NB4 (cell line): ENCODE measurements at regions not wholly inside any gene's neighbourhood (a gene's known extent, or its start where the extent isn't known, plus 50 kb on each side); places are given as distances from the start of the nearest gene placed in this dataset.

Source experiments
- POLR2A ChIP-seq: IDR thresholded peaks from 2 replicates; pipeline ENCODE4 v1.6.1; 2011; ENCODE audit warnings: mild to moderate bottlenecking; ENCODE audit not compliant: insufficient read length; ENCODE audit errors: extremely low read depth
- TF ChIP-seq, protein P1 (sequence below): IDR thresholded peaks from one replicate; pipeline ENCODE4 v1.5.1; 2012; ENCODE audit warnings: low read depth, low read length

GRCh38 chr4:135739354-135739753 is 1537.8 kb upstream of the PABPC4L start:
- TF ChIP-seq, protein P1, sequence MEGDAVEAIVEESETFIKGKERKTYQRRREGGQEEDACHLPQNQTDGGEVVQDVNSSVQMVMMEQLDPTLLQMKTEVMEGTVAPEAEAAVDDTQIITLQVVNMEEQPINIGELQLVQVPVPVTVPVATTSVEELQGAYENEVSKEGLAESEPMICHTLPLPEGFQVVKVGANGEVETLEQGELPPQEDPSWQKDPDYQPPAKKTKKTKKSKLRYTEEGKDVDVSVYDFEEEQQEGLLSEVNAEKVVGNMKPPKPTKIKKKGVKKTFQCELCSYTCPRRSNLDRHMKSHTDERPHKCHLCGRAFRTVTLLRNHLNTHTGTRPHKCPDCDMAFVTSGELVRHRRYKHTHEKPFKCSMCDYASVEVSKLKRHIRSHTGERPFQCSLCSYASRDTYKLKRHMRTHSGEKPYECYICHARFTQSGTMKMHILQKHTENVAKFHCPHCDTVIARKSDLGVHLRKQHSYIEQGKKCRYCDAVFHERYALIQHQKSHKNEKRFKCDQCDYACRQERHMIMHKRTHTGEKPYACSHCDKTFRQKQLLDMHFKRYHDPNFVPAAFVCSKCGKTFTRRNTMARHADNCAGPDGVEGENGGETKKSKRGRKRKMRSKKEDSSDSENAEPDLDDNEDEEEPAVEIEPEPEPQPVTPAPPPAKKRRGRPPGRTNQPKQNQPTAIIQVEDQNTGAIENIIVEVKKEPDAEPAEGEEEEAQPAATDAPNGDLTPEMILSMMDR = no peak
- no peak for TF ChIP-seq POLR2A
